H1 (cell line): ENCODE measurements at regions not wholly inside any gene's neighbourhood (a gene's known extent, or its start where the extent isn't known, plus 50 kb on each side); places are given as distances from the start of the nearest gene placed in this dataset.

Experiments used
- RNF2 ChIP-seq: fragments of 200-900, 300-1000 bp; sonication (generic); IDR thresholded peaks from 2 replicates; pipeline ENCODE4 v1.7.1; 2016; ENCODE audit warnings: borderline replicate concordance, low read depth, mild to moderate bottlenecking, antibody characterized with exemption, low read length; ENCODE audit not compliant: poor library complexity, severe bottlenecking; ENCODE audit errors: missing control alignments
- TF ChIP-seq, protein P1 (sequence below), 3 experiments: IDR thresholded peaks; 1 replicate in 2 of 3; 2 replicates in 1 of 3; pipeline versions ENCODE4 v1.5.1 to v1.6.1; 2011; ENCODE audit warnings: low read length in 3 of 3, mild to moderate bottlenecking in 3 of 3, inconsistent platforms in 2 of 3, low read depth in 1 of 3, moderate library complexity in 1 of 3; ENCODE audit not compliant: insufficient read depth in 1 of 3; ENCODE audit errors: control extremely low read depth in 1 of 3

DNA sequence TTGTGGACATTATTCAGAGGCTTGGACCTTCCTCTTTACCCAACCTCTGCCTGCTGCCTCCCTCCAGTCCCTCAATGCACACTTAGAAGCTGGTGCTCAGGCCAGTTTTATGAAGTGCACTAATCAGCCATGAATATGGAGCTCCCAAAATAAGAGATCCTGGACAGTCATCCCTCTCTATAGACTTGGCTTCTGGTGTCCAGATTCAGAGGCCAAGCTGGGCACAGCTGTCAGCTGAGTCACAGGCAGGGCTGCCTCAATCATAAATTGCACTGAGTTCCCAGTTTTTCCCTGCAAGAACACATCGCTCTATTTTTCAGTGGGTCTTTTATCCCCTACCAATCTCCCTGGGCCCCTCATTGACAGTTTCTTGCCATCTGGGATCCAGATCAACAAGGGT, 161.7 kb upstream of the CADM1 start:
- TF ChIP-seq, protein P1, sequence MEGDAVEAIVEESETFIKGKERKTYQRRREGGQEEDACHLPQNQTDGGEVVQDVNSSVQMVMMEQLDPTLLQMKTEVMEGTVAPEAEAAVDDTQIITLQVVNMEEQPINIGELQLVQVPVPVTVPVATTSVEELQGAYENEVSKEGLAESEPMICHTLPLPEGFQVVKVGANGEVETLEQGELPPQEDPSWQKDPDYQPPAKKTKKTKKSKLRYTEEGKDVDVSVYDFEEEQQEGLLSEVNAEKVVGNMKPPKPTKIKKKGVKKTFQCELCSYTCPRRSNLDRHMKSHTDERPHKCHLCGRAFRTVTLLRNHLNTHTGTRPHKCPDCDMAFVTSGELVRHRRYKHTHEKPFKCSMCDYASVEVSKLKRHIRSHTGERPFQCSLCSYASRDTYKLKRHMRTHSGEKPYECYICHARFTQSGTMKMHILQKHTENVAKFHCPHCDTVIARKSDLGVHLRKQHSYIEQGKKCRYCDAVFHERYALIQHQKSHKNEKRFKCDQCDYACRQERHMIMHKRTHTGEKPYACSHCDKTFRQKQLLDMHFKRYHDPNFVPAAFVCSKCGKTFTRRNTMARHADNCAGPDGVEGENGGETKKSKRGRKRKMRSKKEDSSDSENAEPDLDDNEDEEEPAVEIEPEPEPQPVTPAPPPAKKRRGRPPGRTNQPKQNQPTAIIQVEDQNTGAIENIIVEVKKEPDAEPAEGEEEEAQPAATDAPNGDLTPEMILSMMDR (IDR thresholded peaks at IDR 0.05; ENCODE audit: control extremely low read depth in 1 of 3, insufficient read depth in 1 of 3, low read depth in 1 of 3, low read length in 3 of 3) = no peak
- no peak for TF ChIP-seq RNF2
